Fibroblast of gingiva (primary cell): ENCODE measurements at regions not wholly inside any gene's neighbourhood (a gene's known extent, or its start where the extent isn't known, plus 50 kb on each side); places are given as distances from the start of the nearest gene placed in this dataset.
"Not testable (repeated sequence)": the region's sequence is repeated elsewhere in the genome, so short reads cannot be mapped to it uniquely, and the experiment has no call there.

Source experiments
- DNase-seq: peaks from one replicate; pipeline ENCODE4 v3.0.0-alpha.2; 2011; ENCODE audit warnings: low read depth

DNA sequence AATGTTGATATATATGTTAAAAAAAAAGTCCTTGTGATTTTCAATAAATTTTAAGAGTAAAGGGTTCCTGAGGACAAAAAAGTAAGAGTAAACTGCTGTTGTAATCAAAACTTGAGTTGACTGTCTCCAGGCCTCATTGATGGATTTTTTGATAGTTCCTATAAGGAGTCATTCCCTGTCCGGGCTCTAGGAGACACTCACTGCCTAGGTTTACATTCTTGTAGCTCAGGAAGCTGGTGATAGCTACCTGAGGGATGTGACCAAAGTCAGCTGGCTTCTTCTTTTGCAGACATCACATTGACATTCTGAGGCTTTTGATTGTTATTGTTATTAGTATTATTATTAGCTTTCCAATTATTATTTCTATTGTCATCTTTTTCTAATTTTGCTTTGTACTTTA, 116.5 kb upstream of the FBXL7 start:
- peak; percentile 12 for DNase-seq

DNA sequence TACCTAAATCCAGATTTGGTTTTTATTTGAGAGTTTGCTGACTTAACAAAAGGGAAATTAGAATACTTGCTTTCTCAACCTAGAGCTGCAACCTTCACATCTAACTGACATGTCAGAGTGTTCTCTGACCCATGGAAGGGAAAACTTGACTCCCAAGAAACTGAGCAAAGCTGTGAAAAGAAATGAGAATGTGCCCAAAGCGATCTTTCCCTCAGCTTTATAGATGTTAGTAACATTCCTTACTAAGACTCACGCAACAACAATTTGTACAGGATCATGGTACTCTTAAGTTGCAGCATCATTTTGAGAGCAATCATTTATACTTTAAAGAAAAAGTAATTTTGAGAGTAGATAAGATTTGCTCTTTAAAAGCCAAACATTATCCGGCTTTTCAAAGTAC, 117.0 kb upstream of the FBXL7 start:
- DNase-seq: no peak

GRCh38 chr5:15377573-15378340, 122.2 kb upstream of the FBXL7 start:
- DNase-seq: no peak

DNA sequence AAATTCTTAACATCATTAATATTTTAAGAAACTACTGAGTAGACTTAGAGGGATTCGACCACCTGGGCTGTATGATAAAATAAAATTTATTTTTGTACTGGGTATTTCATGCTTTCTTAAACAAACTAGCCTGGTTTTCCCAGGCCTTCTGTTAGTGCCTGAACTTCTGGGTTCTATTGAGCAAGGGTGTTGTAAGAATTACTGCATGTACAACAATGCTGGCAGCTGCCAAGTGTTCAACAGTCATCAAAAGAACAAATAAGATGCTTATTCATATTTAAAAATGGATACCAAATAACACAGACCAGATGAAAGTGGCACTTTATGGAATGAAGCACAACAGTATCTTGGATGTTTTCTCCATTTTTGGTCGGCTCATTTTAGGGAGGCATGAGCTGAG, 123.2 kb upstream of the FBXL7 start:
- DNase-seq: peak; percentile 41

DNA sequence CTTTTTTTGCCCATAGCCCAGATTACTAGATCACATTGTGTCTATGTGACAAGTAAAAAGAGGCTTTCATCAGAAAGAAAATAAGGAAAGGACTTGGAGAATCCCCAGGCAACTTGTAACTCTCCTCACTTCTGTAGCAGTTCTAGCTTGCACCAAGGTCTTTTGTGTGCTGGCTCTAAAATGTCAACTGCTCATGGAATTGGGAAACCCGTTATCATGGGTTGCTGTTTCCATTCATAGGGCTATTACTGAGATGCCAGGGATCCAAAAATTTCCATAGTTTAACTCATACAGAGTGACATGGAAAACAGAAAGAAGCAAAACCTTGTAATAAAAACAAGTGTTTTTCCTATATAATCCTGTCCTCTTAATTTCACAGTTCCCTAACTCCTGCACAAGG, 123.9 kb upstream of the FBXL7 start:
- no peak for DNase-seq

DNA sequence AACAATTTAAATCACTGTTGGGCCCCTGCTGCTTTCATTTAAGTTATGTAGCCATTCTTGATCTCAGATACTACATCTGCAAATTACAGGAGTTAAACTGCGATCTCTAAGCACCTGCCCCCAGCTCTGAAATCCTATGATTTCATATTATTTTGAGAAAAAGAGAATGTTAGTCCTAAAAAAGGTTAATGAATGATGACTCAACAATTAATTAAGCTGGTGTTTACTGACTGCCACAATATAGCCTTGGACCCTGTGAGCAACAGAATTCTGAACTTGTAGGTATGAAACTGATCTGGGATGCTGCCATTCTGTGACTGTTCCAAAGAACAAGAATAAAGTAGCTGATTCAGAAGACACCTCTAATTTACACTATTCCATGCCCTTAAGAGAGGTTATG, 124.4 kb upstream of the FBXL7 start:
- no peak for DNase-seq

GRCh38 chr5:15374886-15375285, 125.1 kb upstream of the FBXL7 start:
- DNase-seq: no peak

DNA sequence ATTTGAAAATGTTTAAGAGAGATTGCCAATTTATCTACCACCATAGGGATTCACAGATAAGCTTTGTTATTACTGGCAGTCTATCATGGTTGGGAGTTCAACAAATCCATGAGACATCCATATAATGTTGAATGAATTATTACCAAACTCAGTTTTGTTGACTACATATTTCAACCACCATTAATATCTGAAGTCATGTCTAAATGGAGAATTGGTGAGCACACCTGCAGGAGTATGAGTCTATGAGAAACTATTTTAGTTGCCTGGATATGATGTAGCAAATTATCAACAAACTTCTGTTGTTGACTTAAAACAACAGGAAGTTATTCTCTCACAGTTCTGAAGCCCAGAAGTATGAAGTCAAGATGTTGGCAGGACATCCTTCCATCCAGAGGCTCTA, 126.8 kb upstream of the FBXL7 start:
- no peak for DNase-seq

- DNase-seq: no peak
Measured at GRCh38 chr5:15371184-15371583, 128.8 kb upstream of the FBXL7 start.

DNA sequence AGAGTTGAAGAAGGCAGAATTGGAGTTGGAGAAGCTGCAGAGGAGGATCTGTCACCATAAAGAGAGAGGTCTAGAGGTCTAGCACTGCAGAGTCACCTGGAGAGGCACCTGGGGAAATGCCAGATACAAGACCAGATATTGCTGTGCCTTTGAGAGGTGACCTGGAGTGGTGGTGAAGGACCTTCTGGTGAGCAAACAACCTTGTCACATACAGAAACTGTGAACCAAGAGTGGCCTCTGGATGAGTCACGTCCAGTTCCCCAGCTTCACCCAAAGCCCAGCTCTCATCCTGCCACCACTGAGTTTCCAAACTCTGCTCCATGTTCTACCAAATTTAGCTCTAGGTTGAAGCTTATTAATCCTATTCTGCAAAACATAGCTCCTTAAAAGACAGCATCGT, 131.1 kb upstream of the FBXL7 start:
- no peak for DNase-seq

GRCh38 chr5:15367489-15367888, 132.5 kb upstream of the FBXL7 start:
- DNase-seq: no peak

GRCh38 chr5:15366676-15367391, 133.1 kb upstream of the FBXL7 start:
- no peak for DNase-seq

- peak; percentile 9 for DNase-seq
Measured at GRCh38 chr5:15365070-15365469, 134.9 kb upstream of the FBXL7 start.

- no peak for DNase-seq
Measured at GRCh38 chr5:15363601-15364000, 136.4 kb upstream of the FBXL7 start.

- DNase-seq: not testable (repeated sequence)
Measured at GRCh38 chr5:15357092-15357453, 142.9 kb upstream of the FBXL7 start.

GRCh38 chr5:15356308-15357091, 143.5 kb upstream of the FBXL7 start:
- DNase-seq: not testable (repeated sequence)

GRCh38 chr5:15354021-15354420, 146.0 kb upstream of the FBXL7 start:
- DNase-seq: peak; percentile 7

DNA sequence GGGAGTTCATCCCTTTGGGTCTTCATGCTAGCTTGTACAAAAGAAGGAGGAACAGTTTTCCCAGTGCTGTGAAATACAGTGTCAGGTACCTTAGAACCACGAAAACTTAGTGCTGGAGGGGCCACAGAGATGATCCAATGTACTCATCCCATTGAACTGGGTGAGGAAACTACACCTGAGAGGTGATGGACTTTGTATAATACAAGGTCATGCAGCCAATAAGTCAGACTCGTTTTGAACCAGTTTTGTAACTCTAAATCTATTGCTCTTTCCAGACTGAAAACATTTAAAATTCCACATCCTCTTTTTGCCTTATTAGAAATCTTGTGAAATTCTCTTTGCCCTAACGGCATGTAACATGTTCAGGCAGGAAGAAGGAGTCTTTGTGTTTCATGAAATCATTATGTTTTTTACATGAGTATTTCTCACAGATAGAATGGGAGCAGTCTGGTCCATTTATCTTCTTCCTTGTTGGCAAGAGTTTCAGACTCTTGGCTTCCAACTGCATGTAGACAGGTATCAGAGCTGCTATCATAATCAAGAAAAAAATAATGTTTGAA, 146.8 kb upstream of the FBXL7 start:
- DNase-seq: no peak

DNA sequence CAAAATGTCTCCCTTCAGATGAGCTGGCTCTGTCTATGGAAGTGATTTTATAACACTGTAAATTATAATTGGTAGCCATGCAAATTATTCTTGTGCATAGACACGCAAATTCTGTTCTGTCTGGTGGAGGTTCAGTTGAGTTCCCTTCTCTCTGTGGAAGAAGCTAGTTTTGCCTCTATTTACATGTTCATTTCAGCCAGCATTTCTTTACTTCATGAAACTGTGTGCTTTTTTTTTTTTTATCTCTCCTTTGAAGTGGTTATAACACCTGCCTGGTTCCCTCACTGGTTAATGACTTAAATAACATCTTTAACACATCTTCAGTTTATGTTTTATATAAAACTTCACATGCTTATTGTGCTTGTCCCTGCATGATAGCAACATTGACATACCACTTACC, 149.4 kb upstream of the FBXL7 start:
- no peak for DNase-seq

DNA sequence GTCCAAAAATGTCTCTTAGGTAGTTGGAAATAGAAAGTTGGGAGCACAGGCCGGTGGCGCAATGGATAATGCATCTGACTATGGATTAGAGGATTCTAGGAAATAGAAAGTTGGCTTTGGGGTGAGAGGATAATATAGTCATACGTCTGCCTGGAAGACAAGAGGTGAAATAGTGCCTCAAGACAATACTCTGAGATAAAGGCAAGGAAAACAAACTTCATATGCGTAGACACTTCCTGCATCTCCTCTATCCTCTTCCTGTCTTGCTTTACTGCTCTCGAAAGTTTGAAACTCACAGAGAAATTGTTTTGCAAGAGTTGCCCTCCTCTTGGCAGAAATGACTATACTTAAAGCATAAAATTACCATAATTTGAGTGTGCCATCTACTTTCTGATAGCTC, 153.2 kb upstream of the FBXL7 start:
- DNase-seq: no peak

- DNase-seq: no peak
Measured at GRCh38 chr5:15344954-15345353, 155.0 kb upstream of the FBXL7 start.

DNA sequence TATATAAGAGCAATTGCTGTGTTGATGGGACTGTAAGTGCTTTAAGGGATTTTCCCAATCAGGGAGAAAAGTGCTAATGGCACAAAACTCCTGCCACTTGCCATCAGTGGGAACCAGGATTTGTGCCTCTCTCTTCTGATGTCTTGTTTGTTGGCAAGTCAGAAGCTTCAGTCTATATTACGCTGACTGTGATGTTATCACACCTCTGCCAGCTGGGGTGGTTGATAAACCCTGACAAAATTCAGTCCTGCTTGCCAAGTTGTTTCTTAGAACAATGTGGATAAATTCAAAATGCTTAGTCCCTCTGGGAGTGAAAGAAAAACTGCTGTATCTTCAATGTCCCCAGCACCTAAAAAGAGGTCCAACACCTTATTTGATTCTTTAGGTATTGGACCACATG, 161.4 kb upstream of the FBXL7 start:
- DNase-seq: no peak
